Panc1 (cell line): ENCODE measurements at regions not wholly inside any gene's neighbourhood (a gene's known extent, or its start where the extent isn't known, plus 50 kb on each side); places are given as distances from the start of the nearest gene placed in this dataset.

Experiments used
- ATAC-seq: fragments of 200-7000 bp; cut with Tn5 transposase; 2 replicates; pipeline ENCODE4 v1.9.1; 2020; ENCODE audit warnings: mild to moderate bottlenecking, moderate library complexity
- BruUV-seq: library from RNA; stranded (reverse); fragments of 400-500 nt; replicated peaks from 2 replicates; lab custom pipeline; 2021; lab: Mats Ljungman, UMichigan
- CTCF ChIA-PET: fragments of 300-600 bp; sonication (Branson Sonifier 250); formaldehyde crosslinking; loops from one replicate; lab custom pipeline; 2022; ENCODE audit warnings: antibody characterized with exemption; lab: Charles Lee
- POLR2A ChIA-PET: fragments of 300-600 bp; sonication (Branson Sonifier 250); formaldehyde crosslinking; loops from one replicate; lab custom pipeline; 2022; ENCODE audit warnings: antibody characterized with exemption; lab: Charles Lee
- DNase-seq: peaks from one replicate; pipeline ENCODE4 v3.0.0-alpha.2; 2010; ENCODE audit warnings: low read depth, low spot score
- H3K27ac ChIP-seq: 2 replicates; pipeline ENCODE4 v1.5.1; 2011; ENCODE audit warnings: mild to moderate bottlenecking, low read length, inconsistent platforms
- H3K27me3 ChIP-seq: fragments of 200-500 bp; sonication (Bioruptor generic); 2 replicates; pipeline ENCODE4 v1.6.0; 2014; ENCODE audit warnings: low read length, inconsistent platforms; ENCODE audit not compliant: control insufficient read depth, insufficient read depth
- H3K36me3 ChIP-seq: fragments of 200-500 bp; sonication (Bioruptor generic); 2 replicates; pipeline ENCODE4 v1.5.1; 2014; ENCODE audit warnings: inconsistent platforms, mild to moderate bottlenecking, low read length, moderate library complexity; ENCODE audit not compliant: control insufficient read depth, insufficient read depth
- H3K4me1 ChIP-seq: 2 replicates; pipeline ENCODE4 v1.5.1; 2011; ENCODE audit warnings: inconsistent platforms, mild to moderate bottlenecking, low read length, moderate library complexity; ENCODE audit not compliant: control insufficient read depth, insufficient read depth
- H3K4me3 ChIP-seq, 2 experiments: 2 replicates each; pipeline ENCODE4 v1.5.1; 2011 to 2012; ENCODE audit warnings: low read depth in 2 of 2, low read length in 2 of 2, mild to moderate bottlenecking in 2 of 2, inconsistent platforms in 1 of 2, moderate library complexity in 1 of 2
- H3K9me3 ChIP-seq: fragments of 200-500 bp; sonication (Bioruptor generic); 2 replicates; pipeline ENCODE4 v1.5.1; 2014; ENCODE audit warnings: low read depth, mild to moderate bottlenecking, inconsistent platforms, low read length, moderate library complexity; ENCODE audit not compliant: control insufficient read depth, insufficient read depth
- POLR2AphosphoS5 ChIP-seq: IDR thresholded peaks from 2 replicates; pipeline ENCODE4 v1.6.1; 2012; ENCODE audit warnings: mild to moderate bottlenecking, low read depth, low read length, moderate library complexity
- REST ChIP-seq, 2 experiments: IDR thresholded peaks; 2 replicates each; pipeline ENCODE4 v1.6.1; 2011 to 2012; ENCODE audit warnings: low read depth in 2 of 2, control low read depth in 1 of 2, low read length in 1 of 2, mild to moderate bottlenecking in 1 of 2, moderate library complexity in 1 of 2; ENCODE audit not compliant: insufficient read depth in 1 of 2
- SIN3A ChIP-seq: IDR thresholded peaks from 2 replicates; pipeline ENCODE4 v1.6.1; 2012; ENCODE audit warnings: low read depth, mild to moderate bottlenecking, low read length, moderate library complexity, borderline replicate concordance; ENCODE audit not compliant: insufficient read depth
- TCF7L2 ChIP-seq: IDR thresholded peaks from 2 replicates; pipeline ENCODE4 v1.6.1; 2011; ENCODE audit warnings: mild to moderate bottlenecking, low read depth, low read length, inconsistent platforms
- in situ Hi-C: cut with HindIII; loops from 2 replicates; pipeline ENCODE4 v1.10.0; 2016; ENCODE audit warnings: low sequenced_read_pairs, low pct_unique_long_range_greater_than_20kb
- intact Hi-C: fragments of 100-400 bp; cut with micrococcal nuclease; formaldehyde crosslinking; loops from one replicate; pipeline ENCODE4 v1.10.0; 2022; ENCODE audit not compliant: unreplicated experiment
- TF ChIP-seq, protein P1 (sequence below): fragments of 450-650 bp; IDR thresholded peaks from 2 replicates; pipeline ENCODE4 v1.5.1; 2017; ENCODE audit warnings: mild to moderate bottlenecking

- Histone ChIP-seq H3K27ac (no peak overlapping the region), H3K4me3 (no peak overlapping the region), H3K9me3 (no peaks in the 10 kb centered on the region), H3K36me3 (no peaks in the 10 kb centered on the region), H3K4me1 (no peaks in the 10 kb centered on the region), H3K27me3 (no peaks in the 10 kb centered on the region)
- intact Hi-C loops: no loop called here
- DNase-seq: no peak
- TF ChIP-seq POLR2AphosphoS5 (no peak), SIN3A (no peak), TCF7L2 (no peak), REST (IDR thresholded peaks at IDR 0.05; ENCODE audit: insufficient read depth in 1 of 2, low read depth in 2 of 2, low read length in 1 of 2) (no peak)
- TF ChIP-seq, protein P1, sequence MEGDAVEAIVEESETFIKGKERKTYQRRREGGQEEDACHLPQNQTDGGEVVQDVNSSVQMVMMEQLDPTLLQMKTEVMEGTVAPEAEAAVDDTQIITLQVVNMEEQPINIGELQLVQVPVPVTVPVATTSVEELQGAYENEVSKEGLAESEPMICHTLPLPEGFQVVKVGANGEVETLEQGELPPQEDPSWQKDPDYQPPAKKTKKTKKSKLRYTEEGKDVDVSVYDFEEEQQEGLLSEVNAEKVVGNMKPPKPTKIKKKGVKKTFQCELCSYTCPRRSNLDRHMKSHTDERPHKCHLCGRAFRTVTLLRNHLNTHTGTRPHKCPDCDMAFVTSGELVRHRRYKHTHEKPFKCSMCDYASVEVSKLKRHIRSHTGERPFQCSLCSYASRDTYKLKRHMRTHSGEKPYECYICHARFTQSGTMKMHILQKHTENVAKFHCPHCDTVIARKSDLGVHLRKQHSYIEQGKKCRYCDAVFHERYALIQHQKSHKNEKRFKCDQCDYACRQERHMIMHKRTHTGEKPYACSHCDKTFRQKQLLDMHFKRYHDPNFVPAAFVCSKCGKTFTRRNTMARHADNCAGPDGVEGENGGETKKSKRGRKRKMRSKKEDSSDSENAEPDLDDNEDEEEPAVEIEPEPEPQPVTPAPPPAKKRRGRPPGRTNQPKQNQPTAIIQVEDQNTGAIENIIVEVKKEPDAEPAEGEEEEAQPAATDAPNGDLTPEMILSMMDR: no peak
- no peak for ATAC-seq
- CTCF ChIA-PET: no interaction called here
- POLR2A ChIA-PET: no interaction called here
- BruUV-seq: no TSS peak
- in situ Hi-C loops: no loop called here
Measured at GRCh38 chr16:51657848-51658247, 506.8 kb upstream of the SALL1 start.

DNA sequence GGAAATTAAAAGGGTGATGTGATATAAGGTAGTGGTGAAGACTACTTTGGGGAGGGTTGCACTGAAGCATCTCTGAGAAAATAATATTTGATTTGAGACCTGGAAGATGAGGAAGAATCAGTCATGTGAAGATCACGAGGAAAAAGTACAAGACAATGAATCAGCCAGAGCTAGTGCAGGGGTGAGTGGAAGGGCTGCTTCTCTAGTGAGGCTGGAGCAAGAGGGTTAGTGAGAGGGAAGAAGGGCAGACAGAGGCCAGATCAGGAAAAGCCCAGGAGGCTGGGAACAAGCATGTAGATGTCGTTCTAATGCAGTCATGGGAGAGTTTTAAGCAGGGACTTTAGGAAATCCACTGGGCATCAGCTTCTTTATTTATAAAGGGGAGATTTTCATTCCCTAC lies 504.2 kb upstream of the SALL1 start:
- no peak overlapping the region for H3K27ac ChIP-seq
- no peak overlapping the region for H3K4me3 ChIP-seq
- H3K9me3 ChIP-seq: no peaks in the 10 kb centered on the region
- in situ Hi-C loops (no loop called here), intact Hi-C loops (no loop called here)
- no peaks in the 10 kb centered on the region for H3K4me1 ChIP-seq
- ATAC-seq (no peak), DNase-seq (no peak)
- POLR2A ChIA-PET: no interaction called here
- BruUV-seq: no TSS peak
- TF ChIP-seq REST (IDR thresholded peaks at IDR 0.05; ENCODE audit: insufficient read depth in 1 of 2, low read depth in 2 of 2, low read length in 1 of 2): no peak
- TF ChIP-seq POLR2AphosphoS5: no peak
- TF ChIP-seq, protein P1: no peak
- TF ChIP-seq SIN3A: no peak
- TF ChIP-seq TCF7L2: no peak
- no peaks in the 10 kb centered on the region for H3K27me3 ChIP-seq
- H3K36me3 ChIP-seq: no peaks in the 10 kb centered on the region
- CTCF ChIA-PET: no interaction called here
